GM12864 (cell line): ENCODE measurements at regions not wholly inside any gene's neighbourhood (a gene's known extent, or its start where the extent isn't known, plus 50 kb on each side); places are given as distances from the start of the nearest gene placed in this dataset.

Experiments
- DNase-seq: peaks from one replicate; pipeline ENCODE4 v3.0.0-alpha.2; 2011; ENCODE audit warnings: low read depth
- H3K4me3 ChIP-seq: 2 replicates; pipeline ENCODE4 v1.5.1; 2011; ENCODE audit warnings: mild to moderate bottlenecking, low read depth, low read length, control low read depth
- CTCF ChIP-seq: IDR thresholded peaks from 2 replicates; pipeline ENCODE4 v1.5.1; 2011; ENCODE audit warnings: low read depth, mild to moderate bottlenecking, moderate library complexity, low read length, control low read depth, inconsistent platforms; ENCODE audit errors: missing control alignments

- DNase-seq: no peak
- no peak for TF ChIP-seq CTCF
- no peak overlapping the region for H3K4me3 ChIP-seq
Measured at GRCh38 chr18:24975496-24976372, 376.2 kb downstream of the ZNF521 start.

GRCh38 chr18:24976502-24976901 lies 375.5 kb downstream of the ZNF521 start:
- TF ChIP-seq CTCF: no peak
- DNase-seq: no peak

GRCh38 chr18:24979235-24979634 lies 372.7 kb downstream of the ZNF521 start:
- no peak for TF ChIP-seq CTCF
- H3K4me3 ChIP-seq: no peak overlapping the region
- DNase-seq: no peak

More at GRCh38 chr18:24976502-24976901, 375.5 kb downstream of the ZNF521 start:
- H3K4me3 ChIP-seq: no peak overlapping the region

- H3K4me3 ChIP-seq: no peak overlapping the region
- TF ChIP-seq CTCF: no peak
- DNase-seq: no peak
Measured at GRCh38 chr18:24982831-24983230, 369.1 kb downstream of the ZNF521 start.

- H3K4me3 ChIP-seq: no peak overlapping the region
- no peak for TF ChIP-seq CTCF
- DNase-seq: no peak
Measured at GRCh38 chr18:24983566-24984139, 368.3 kb downstream of the ZNF521 start.

- TF ChIP-seq CTCF: no peak
- DNase-seq: no peak
- H3K4me3 ChIP-seq: no peak overlapping the region
Measured at GRCh38 chr18:24985586-24985985, 366.4 kb downstream of the ZNF521 start.
